GM12873 (cell line): ENCODE measurements at regions not wholly inside any gene's neighbourhood (a gene's known extent, or its start where the extent isn't known, plus 50 kb on each side); places are given as distances from the start of the nearest gene placed in this dataset.

Experiments used
- TF ChIP-seq, protein P1 (sequence below): IDR thresholded peaks from 2 replicates; pipeline ENCODE4 v1.5.1; 2012; ENCODE audit warnings: low read depth, mild to moderate bottlenecking, moderate library complexity, low read length, control low read depth; ENCODE audit not compliant: insufficient read depth; ENCODE audit errors: missing control alignments

DNA sequence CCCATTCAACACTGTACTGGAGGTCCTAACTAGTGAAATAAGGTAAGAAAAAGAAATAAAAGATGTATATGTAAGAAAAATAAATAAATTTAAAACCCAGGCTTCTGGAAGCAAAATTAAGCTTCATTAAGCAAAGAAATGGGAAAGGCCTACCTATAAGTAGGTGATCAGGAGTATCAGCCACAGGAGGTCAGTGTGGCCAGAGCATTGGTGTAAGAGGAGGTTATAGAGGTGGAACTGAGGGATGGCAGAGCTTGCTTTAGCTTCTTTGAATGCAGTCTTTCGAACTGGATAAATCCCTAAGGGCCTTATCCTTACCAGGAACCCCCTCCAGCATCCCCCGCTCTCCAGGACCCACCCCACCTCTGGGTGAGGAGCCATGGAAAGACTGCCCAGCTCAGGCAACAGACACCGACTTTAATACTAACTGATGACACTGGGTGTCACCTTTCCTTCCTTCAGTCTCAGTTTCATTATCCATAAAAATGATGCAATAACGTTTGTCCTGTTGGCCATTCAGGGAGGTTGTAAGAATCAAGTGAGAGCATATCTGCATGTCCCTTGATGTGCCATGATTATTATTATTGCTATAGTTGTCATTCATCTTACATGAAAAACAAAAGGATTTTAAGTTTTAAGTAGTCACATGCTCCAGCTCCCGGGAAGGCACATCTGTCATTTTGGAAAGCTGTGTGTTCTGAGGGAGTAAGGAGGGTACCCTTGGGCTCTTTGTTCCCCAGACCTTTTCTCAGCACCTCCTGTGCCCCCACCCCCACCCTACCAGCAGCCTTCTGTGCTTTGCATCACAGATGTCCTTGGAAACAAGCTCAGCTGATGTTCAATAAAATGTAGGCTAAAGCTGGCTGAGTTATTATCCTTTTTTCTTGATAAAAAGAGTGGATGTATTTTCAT lies 50.8 kb upstream of the CTNNA1 start:
- TF ChIP-seq, protein P1, sequence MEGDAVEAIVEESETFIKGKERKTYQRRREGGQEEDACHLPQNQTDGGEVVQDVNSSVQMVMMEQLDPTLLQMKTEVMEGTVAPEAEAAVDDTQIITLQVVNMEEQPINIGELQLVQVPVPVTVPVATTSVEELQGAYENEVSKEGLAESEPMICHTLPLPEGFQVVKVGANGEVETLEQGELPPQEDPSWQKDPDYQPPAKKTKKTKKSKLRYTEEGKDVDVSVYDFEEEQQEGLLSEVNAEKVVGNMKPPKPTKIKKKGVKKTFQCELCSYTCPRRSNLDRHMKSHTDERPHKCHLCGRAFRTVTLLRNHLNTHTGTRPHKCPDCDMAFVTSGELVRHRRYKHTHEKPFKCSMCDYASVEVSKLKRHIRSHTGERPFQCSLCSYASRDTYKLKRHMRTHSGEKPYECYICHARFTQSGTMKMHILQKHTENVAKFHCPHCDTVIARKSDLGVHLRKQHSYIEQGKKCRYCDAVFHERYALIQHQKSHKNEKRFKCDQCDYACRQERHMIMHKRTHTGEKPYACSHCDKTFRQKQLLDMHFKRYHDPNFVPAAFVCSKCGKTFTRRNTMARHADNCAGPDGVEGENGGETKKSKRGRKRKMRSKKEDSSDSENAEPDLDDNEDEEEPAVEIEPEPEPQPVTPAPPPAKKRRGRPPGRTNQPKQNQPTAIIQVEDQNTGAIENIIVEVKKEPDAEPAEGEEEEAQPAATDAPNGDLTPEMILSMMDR, result no peak

DNA sequence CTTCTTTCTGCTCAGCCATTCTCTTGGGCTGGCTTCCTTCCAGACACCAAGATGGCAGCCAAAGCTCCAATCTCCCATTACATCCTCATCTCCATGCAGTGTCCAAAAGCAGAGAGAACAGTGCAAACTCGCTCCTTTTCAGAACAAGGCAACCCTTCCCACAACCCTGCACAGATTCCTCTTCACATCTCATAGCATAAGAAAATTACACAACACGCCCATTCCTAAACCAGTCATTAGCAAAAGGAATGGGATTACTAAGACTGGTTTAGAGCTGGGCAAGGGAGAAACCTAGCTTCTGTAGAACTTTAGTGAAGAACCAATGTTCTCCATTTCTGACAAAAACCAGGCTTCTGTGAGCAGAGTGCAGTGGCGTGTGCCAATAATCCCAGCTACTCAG lies 51.5 kb upstream of the CTNNA1 start:
- TF ChIP-seq, protein P1, result no peak

- TF ChIP-seq, protein P1, result no peak
Observed at GRCh38 chr5:138700581-138701362, 52.5 kb upstream of the CTNNA1 start.

GRCh38 chr5:138699482-138699881 lies 53.7 kb upstream of the CTNNA1 start:
- TF ChIP-seq, protein P1, result no peak

- TF ChIP-seq, protein P1, result no peak
Observed at GRCh38 chr5:138698713-138699112, 54.5 kb upstream of the CTNNA1 start.

DNA sequence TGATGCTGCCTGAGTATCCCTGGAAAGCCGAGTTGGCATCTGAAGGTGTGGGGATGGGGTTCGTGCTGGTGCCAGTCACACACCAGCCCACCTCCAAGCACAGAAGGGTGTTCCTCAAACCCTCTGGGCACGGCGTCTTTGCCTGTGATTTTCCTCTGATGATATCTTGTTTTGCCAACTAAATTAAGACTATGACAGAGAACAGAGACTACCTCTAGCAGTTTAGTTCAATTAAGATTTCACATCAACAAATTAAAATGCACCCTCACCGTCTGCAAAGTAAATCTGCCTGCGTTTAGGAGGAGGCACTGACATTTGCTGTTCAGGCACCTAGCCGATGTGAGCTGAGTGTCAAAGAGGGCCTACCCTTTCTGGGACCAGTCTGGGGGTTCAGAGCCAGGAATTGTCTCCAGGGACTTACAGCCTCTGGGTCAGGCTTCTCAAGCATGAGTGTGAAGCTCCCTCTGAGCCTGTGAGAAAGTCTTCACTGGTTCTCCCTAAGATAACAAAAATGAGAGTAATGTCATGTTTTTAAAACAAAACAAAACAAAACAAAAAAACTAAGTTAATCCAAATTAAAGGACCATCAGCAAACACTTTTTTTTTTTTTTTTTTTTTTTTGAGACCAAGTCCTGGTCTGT lies 55.4 kb upstream of the CTNNA1 start:
- TF ChIP-seq, protein P1, result no peak

GRCh38 chr5:138696501-138696900 lies 56.7 kb upstream of the CTNNA1 start:
- TF ChIP-seq, protein P1, result no peak
